ENCODE measurements at regions not wholly inside any gene's neighbourhood (a gene's known extent, or its start where the extent isn't known, plus 50 kb on each side); places are given as distances from the start of the nearest gene placed in this dataset.
"Not testable (repeated sequence)": the region's sequence is repeated elsewhere in the genome, so short reads cannot be mapped to it uniquely, and the experiment has no call there.

GRCh38 chr5:42306287-42306686, 117.0 kb upstream of the GHR start:
- POLR2A ChIA-PET: no interaction called here
- no peak for TF ChIP-seq CTCF (IDR thresholded peaks at IDR 0.05; ENCODE audit: control extremely low read depth, extremely low read depth, low read depth, missing control alignments)
- DNase-seq (ENCODE audit: extremely low spot score): no peak
- CTCF ChIA-PET: interaction anchor here (4.7 kb wide), 1 partner anchor 11 kb away, joined by 17 read pairs; no protein-coding TSS in a partner anchor

GRCh38 chr5:42309865-42310264, 113.4 kb upstream of the GHR start:
- no peak for DNase-seq (ENCODE audit: extremely low spot score)
- ChIA-PET CTCF (interaction anchor here (1.0 kb wide), 1 partner anchor 16 kb away, joined by 3 read pairs; no protein-coding TSS in a partner anchor), POLR2A (no interaction called here)
- TF ChIP-seq CTCF (IDR thresholded peaks at IDR 0.05; ENCODE audit: control extremely low read depth, extremely low read depth, low read depth, missing control alignments): no peak

- ChIA-PET CTCF (no interaction called here), POLR2A (no interaction called here)
- TF ChIP-seq CTCF (IDR thresholded peaks at IDR 0.05; ENCODE audit: control extremely low read depth, extremely low read depth, low read depth, missing control alignments): no peak
- DNase-seq (ENCODE audit: extremely low spot score): no peak
Measured at GRCh38 chr5:42315214-42315613, 108.0 kb upstream of the GHR start.

GRCh38 chr5:42317575-42317974, 105.7 kb upstream of the GHR start:
- no peak for TF ChIP-seq CTCF (IDR thresholded peaks at IDR 0.05; ENCODE audit: control extremely low read depth, extremely low read depth, low read depth, missing control alignments)
- CTCF ChIA-PET: interaction anchor here (1.4 kb wide), 1 partner anchor 11 kb away, joined by 3 read pairs; no protein-coding TSS in a partner anchor
- no peak for DNase-seq (ENCODE audit: extremely low spot score)
- POLR2A ChIA-PET: no interaction called here

- DNase-seq (ENCODE audit: extremely low spot score); CTCF ChIA-PET; POLR2A ChIA-PET: not testable (repeated sequence)
Measured at GRCh38 chr5:42319546-42319945, 103.7 kb upstream of the GHR start.

GRCh38 chr5:42321785-42322184, 101.5 kb upstream of the GHR start:
- no peak for DNase-seq (ENCODE audit: extremely low spot score)
- ChIA-PET POLR2A (no interaction called here), CTCF (interaction anchor here (0.8 to 0.9 kb wide), 3 partner anchors 9 to 35 kb away, joined by 3 read pairs; no protein-coding TSS in a partner anchor)
- TF ChIP-seq CTCF (IDR thresholded peaks at IDR 0.05; ENCODE audit: control extremely low read depth, extremely low read depth, low read depth, missing control alignments): no peak

GRCh38 chr5:42337143-42337542, 86.1 kb upstream of the GHR start:
- no peak for TF ChIP-seq CTCF (IDR thresholded peaks at IDR 0.05; ENCODE audit: control extremely low read depth, extremely low read depth, low read depth, missing control alignments)

More at GRCh38 chr5:42337143-42337542, 86.1 kb upstream of the GHR start:
- POLR2A ChIA-PET: no interaction called here
- CTCF ChIA-PET: no interaction called here
- no peak for DNase-seq (ENCODE audit: extremely low spot score)

Measured in GM10248 (cell line).